Caco-2 (cell line): ENCODE measurements at regions not wholly inside any gene's neighbourhood (a gene's known extent, or its start where the extent isn't known, plus 50 kb on each side); places are given as distances from the start of the nearest gene placed in this dataset.

Source experiments
- BruUV-seq: library from RNA; stranded (reverse); fragments of 400-500 nt; replicated peaks from 2 replicates; lab custom pipeline; 2021; lab: Mats Ljungman, UMichigan
- CTCF ChIA-PET: fragments of 300-600 bp; sonication (Branson Sonifier 250); formaldehyde crosslinking; loops from one replicate; lab custom pipeline; 2022; ENCODE audit warnings: antibody characterized with exemption; lab: Charles Lee
- POLR2A ChIA-PET: fragments of 300-600 bp; sonication (Branson Sonifier 250); formaldehyde crosslinking; loops from one replicate; lab custom pipeline; 2022; ENCODE audit warnings: antibody characterized with exemption; lab: Charles Lee
- DNase-seq, 2 experiments: peaks; one replicate each; pipeline versions ENCODE4 v3.0.0 to v3.0.0-alpha.2; 2020 to 2022
- H3K27me3 ChIP-seq: replicated peaks from 2 replicates; pipeline ENCODE4 v1.6.0; 2011; ENCODE audit warnings: low read length; ENCODE audit not compliant: control insufficient read depth, insufficient read depth
- H3K36me3 ChIP-seq: 2 replicates; pipeline ENCODE4 v1.5.1; 2011; ENCODE audit warnings: low read length; ENCODE audit not compliant: control insufficient read depth, insufficient read depth
- H3K4me1 ChIP-seq: fragments of 250-450 bp; sonication (Bioruptor Pico); 2 replicates; pipeline ENCODE4 v1.5.1; 2020; ENCODE audit warnings: mild to moderate bottlenecking
- H3K4me3 ChIP-seq: 2 replicates; pipeline ENCODE4 v1.5.1; 2011; ENCODE audit warnings: low read depth, mild to moderate bottlenecking, control low read depth, low read length
- H3K9me3 ChIP-seq: fragments of 250-450 bp; sonication (Bioruptor Pico); 2 replicates; pipeline ENCODE4 v1.5.1; 2020; ENCODE audit warnings: mild to moderate bottlenecking, moderate library complexity
- H3K27ac Mint-ChIP-seq: one replicate; pipeline ENCODE4 v1.8.0; 2022; ENCODE audit warnings: mixed read lengths; ENCODE audit not compliant: unreplicated experiment
- H3K27me3 Mint-ChIP-seq: one replicate; pipeline ENCODE4 v1.8.0; 2022; ENCODE audit warnings: mixed read lengths; ENCODE audit not compliant: insufficient read depth, unreplicated experiment
- H3K36me3 Mint-ChIP-seq: one replicate; pipeline ENCODE4 v1.8.0; 2022; ENCODE audit warnings: mild to moderate bottlenecking, mixed read lengths; ENCODE audit not compliant: insufficient read depth, unreplicated experiment
- H3K4me1 Mint-ChIP-seq: one replicate; pipeline ENCODE4 v1.8.0; 2022; ENCODE audit warnings: low read depth, mixed read lengths; ENCODE audit not compliant: unreplicated experiment
- H3K4me3 Mint-ChIP-seq: one replicate; pipeline ENCODE4 v1.8.0; 2022; ENCODE audit warnings: mild to moderate bottlenecking, moderate library complexity, mixed read lengths; ENCODE audit not compliant: unreplicated experiment
- H3K9me3 Mint-ChIP-seq: one replicate; pipeline ENCODE4 v1.8.0; 2022; ENCODE audit warnings: mixed read lengths; ENCODE audit not compliant: unreplicated experiment
- intact Hi-C: fragments of 100-400 bp; cut with micrococcal nuclease; formaldehyde crosslinking; loops from one replicate; pipeline ENCODE4 v1.10.0; 2022; ENCODE audit not compliant: unreplicated experiment
- TF ChIP-seq, protein P1 (sequence below), 2 experiments: fragments of 200-600 bp in 1 of 2; IDR thresholded peaks; 1 replicate in 1 of 2; 2 replicates in 1 of 2; pipeline versions ENCODE4 v1.5.1 to v1.8.0; 2011 to 2022; ENCODE audit warnings: antibody characterized with exemption in 1 of 2, control low read depth in 1 of 2, inconsistent platforms in 1 of 2, low read depth in 1 of 2, low read length in 1 of 2, mild to moderate bottlenecking in 1 of 2, moderate library complexity in 1 of 2; ENCODE audit not compliant: insufficient read depth in 1 of 2, severe bottlenecking in 1 of 2, unreplicated experiment in 1 of 2

DNA sequence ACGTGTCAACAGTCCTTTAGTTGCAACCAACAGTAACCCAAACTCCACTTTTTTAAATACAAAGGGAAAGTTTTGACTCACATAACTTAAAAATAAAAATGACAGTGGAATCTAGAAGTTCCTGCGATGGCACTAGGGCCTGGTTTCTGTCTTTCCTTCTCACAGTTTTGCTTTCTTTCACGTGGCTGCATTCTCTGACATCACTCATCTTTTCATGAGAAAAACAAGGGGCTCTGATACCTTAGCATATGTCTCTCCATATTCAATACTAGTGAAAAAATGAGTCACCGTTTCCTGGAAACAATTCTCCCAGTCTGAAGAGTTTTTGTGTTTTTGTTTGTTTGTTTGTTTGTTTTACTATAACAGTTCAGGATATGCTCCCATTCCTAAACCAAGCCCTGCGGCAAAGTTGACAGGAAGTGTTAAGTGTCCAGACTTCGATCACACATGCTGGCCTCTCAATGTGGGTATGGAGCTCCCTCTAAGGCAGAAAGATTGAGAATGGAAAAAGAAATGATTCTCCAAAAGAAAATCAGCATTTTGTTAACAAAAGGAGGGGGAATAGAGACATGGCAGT is 483.3 kb downstream of the TTLL7 start:
- H3K4me1 Mint-ChIP-seq, result no peaks in the 10 kb centered on the region
- H3K27ac Mint-ChIP-seq, result no peak overlapping the region
- H3K36me3 Mint-ChIP-seq, result no peaks in the 10 kb centered on the region
- Histone ChIP-seq H3K9me3 (no peaks in the 10 kb centered on the region), H3K27me3 (no peaks in the 10 kb centered on the region), H3K4me3 (no peak overlapping the region), H3K36me3 (no peaks in the 10 kb centered on the region), H3K4me1 (no peaks in the 10 kb centered on the region)
- ChIA-PET CTCF (no interaction called here), POLR2A (no interaction called here)
- BruUV-seq, result no TSS peak
- H3K9me3 Mint-ChIP-seq, result no peaks in the 10 kb centered on the region
- no peak for DNase-seq
- no peaks in the 10 kb centered on the region for H3K27me3 Mint-ChIP-seq
- no peak overlapping the region for H3K4me3 Mint-ChIP-seq
- intact Hi-C loops, result no loop called here
- TF ChIP-seq, protein P1, sequence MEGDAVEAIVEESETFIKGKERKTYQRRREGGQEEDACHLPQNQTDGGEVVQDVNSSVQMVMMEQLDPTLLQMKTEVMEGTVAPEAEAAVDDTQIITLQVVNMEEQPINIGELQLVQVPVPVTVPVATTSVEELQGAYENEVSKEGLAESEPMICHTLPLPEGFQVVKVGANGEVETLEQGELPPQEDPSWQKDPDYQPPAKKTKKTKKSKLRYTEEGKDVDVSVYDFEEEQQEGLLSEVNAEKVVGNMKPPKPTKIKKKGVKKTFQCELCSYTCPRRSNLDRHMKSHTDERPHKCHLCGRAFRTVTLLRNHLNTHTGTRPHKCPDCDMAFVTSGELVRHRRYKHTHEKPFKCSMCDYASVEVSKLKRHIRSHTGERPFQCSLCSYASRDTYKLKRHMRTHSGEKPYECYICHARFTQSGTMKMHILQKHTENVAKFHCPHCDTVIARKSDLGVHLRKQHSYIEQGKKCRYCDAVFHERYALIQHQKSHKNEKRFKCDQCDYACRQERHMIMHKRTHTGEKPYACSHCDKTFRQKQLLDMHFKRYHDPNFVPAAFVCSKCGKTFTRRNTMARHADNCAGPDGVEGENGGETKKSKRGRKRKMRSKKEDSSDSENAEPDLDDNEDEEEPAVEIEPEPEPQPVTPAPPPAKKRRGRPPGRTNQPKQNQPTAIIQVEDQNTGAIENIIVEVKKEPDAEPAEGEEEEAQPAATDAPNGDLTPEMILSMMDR (IDR thresholded peaks at IDR 0.05; ENCODE audit: insufficient read depth in 1 of 2, low read depth in 1 of 2, low read length in 1 of 2, severe bottlenecking in 1 of 2, unreplicated experiment in 1 of 2), result no peak

DNA sequence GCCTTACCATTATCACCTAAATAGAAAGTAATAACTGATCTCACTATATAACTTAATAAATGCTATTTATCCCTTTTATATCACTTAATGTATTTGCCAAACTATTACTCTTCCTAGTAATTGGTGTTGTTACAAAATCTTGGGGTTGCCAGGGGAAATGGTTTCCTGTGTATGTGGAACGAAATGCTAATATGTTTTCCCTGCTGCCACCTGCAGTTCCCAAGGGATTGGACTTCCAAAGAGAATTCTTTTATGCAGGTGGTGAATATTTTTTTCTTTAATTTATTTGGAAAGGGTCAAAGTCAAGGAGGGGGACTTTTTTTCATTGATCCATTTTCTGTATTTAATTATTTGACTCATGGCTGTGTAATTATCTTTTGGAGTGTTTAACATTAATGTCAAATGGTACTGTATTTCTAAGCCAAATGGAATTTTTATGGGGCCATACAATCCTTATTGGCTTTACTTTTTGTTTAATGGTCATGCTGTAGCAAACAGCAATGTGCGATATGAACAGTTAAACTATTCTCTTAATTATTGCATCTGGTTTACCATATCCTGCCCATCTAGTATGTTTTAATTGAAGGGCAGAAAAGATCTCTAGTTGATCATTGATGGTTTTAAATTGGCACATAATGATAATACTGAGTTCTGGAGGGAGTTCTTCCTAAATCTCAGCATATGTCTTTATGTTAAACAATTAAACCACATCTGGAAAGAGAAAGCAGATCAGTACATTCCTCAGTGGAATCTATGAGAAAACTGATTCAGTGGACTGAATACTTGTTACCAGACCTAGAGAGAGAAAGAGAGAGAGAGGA is 486.3 kb downstream of the TTLL7 start:
- Mint-ChIP-seq H3K4me3 (no peak overlapping the region), H3K27me3 (no peaks in the 10 kb centered on the region), H3K36me3 (no peaks in the 10 kb centered on the region), H3K27ac (no peak overlapping the region), H3K4me1 (no peaks in the 10 kb centered on the region), H3K9me3 (no peaks in the 10 kb centered on the region)
- POLR2A ChIA-PET, result no interaction called here
- Histone ChIP-seq H3K4me3 (no peak overlapping the region), H3K9me3 (no peaks in the 10 kb centered on the region), H3K36me3 (no peaks in the 10 kb centered on the region), H3K27me3 (no peaks in the 10 kb centered on the region), H3K4me1 (no peaks in the 10 kb centered on the region)
- intact Hi-C loops, result no loop called here
- no peak for DNase-seq
- TF ChIP-seq, protein P1 (IDR thresholded peaks at IDR 0.05; ENCODE audit: insufficient read depth in 1 of 2, low read depth in 1 of 2, low read length in 1 of 2, severe bottlenecking in 1 of 2, unreplicated experiment in 1 of 2), result no peak
- no TSS peak for BruUV-seq
- CTCF ChIA-PET, result no interaction called here

GRCh38 chr1:83511146-83511726 is 487.7 kb downstream of the TTLL7 start:
- TF ChIP-seq, protein P1 (IDR thresholded peaks at IDR 0.05; ENCODE audit: insufficient read depth in 1 of 2, low read depth in 1 of 2, low read length in 1 of 2, severe bottlenecking in 1 of 2, unreplicated experiment in 1 of 2), result no peak
- no TSS peak for BruUV-seq

More at GRCh38 chr1:83511146-83511726, 487.7 kb downstream of the TTLL7 start:
- ChIA-PET POLR2A (no interaction called here), CTCF (no interaction called here)
- Mint-ChIP-seq H3K9me3 (no peaks in the 10 kb centered on the region), H3K4me1 (no peaks in the 10 kb centered on the region), H3K27me3 (no peaks in the 10 kb centered on the region), H3K4me3 (no peak overlapping the region), H3K36me3 (no peaks in the 10 kb centered on the region), H3K27ac (no peak overlapping the region)
- Histone ChIP-seq H3K4me1 (no peaks in the 10 kb centered on the region), H3K4me3 (no peak overlapping the region), H3K27me3 (no peaks in the 10 kb centered on the region), H3K36me3 (no peaks in the 10 kb centered on the region), H3K9me3 (no peaks in the 10 kb centered on the region)
- intact Hi-C loops, result no loop called here
- no peak for DNase-seq
